Urothelium cell line (cell line): ENCODE measurements at regions not wholly inside any gene's neighbourhood (a gene's known extent, or its start where the extent isn't known, plus 50 kb on each side); places are given as distances from the start of the nearest gene placed in this dataset.
A peak's percentile ranks its signal among the peaks of the same experiment; 100 is the strongest.

Source experiments
- DNase-seq: peaks from one replicate; pipeline ENCODE4 v3.0.0; 2011; ENCODE audit warnings: low spot score, mixed read lengths
- FAIRE-seq: peaks from 2 replicates; lab custom pipeline; 2011; peaks lifted over from hg19 to GRCh38; lab: Jason Lieb, UNC

DNA sequence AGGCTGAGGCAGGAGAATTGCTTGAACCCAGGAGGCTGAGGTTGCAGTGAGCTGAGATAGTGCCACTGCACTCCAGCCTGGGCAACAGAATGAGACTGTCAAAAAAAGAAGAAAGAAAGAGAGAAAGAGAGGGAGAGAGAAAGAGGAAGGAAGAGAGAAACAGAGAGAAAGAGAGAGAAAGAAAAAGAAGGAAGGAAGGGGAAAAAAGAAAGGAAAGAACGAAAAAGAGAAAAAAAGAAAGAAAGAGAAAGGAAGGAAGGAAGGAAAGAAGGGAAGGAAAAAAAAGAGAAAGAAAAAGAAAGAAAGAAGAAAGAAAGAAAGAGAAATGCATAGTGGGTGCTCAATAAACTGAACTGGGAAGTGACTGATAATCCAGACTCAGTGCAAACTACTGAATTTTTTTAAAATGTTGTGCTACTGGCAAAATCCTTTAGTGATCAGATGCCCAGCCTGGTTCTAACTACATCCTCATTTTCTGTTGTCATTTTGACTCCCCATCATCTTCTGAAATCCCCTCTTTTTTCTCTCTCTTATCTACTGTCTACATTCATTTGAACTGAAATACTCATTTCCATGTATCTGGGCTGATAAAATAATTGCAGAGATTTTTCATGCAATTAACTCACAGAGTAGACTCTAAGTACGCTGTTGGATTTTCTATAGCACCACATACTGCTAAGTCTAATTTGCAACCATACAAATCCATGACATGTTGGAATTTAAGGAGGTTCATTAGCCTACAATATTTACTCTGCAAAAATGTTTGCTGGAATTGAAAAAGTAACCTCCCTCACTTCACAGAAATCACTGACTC, 85.3 kb upstream of the HIVEP1 start:
- DNase-seq, result no peak
- FAIRE-seq, result no peak

DNA sequence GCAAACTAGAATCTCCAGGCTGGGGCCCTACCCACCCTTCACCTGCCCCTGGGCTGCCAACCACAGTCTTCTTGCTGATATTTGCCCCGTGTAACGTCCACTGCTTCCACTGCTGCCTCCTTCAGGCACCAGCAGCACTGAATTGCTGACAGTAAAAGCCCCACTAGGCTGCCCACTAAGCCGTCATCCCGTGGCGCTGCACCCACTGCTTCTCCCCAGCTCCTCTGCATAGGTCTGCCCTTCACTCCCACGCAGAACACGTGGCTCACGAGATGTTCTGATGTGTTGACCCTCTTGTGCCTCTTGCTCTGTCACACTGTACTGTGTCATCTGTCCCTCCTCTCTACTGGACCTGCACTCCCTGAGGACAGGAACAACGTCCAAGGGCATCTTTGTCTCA, 86.3 kb upstream of the HIVEP1 start:
- no peak for DNase-seq

GRCh38 chr6:11923621-11924020, 88.5 kb upstream of the HIVEP1 start:
- FAIRE-seq (no peak), DNase-seq (no peak)

More for the DNA sequence above, 86.3 kb upstream of the HIVEP1 start:
- FAIRE-seq, result no peak

DNA sequence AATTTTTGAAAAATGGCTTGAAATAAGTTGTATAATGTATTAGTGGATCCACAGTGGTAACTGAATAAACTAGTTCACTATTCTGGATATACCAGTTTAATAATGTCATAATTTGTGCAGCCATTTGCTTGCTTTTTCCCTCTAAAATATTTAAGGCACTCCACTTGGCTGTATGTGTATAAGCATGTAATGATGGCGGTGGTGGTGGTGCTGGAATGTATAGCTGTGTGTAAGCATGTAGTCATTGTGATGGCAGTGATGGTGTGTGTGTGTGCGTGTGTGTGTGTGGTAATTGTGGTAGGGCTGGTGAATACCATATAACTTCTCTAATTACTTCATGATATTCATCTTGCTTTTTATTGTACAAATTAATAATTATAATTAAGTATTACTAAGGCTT, 89.2 kb upstream of the HIVEP1 start:
- DNase-seq, result no peak
- FAIRE-seq, result no peak

GRCh38 chr6:11921751-11922150, 90.4 kb upstream of the HIVEP1 start:
- no peak for FAIRE-seq
- DNase-seq, result no peak

DNA sequence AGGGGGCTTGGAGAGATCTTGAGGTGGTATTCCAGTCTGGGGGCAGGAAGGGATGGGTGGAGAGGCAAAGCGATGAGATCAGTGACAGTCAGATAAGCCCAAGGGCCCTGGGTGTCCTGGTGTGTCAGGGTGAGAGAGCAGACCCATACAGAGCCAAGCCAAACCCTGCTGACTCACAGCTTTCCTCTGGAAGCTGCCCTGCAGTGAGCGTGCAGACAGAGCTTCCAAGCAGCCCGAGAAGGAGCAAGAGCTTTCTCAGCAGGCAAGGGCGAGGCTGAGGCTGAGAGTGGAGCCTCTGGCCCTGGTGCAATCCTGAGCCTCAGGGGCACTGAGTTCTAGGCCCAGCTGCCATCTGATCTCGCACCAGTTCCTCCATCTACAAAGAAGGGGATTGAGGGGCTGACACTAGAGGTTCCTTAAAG, 91.1 kb upstream of the HIVEP1 start:
- FAIRE-seq (no peak), DNase-seq (peak; percentile 62)

- DNase-seq (no peak), FAIRE-seq (no peak)
Observed at GRCh38 chr6:11920566-11920965, 91.5 kb upstream of the HIVEP1 start.

DNA sequence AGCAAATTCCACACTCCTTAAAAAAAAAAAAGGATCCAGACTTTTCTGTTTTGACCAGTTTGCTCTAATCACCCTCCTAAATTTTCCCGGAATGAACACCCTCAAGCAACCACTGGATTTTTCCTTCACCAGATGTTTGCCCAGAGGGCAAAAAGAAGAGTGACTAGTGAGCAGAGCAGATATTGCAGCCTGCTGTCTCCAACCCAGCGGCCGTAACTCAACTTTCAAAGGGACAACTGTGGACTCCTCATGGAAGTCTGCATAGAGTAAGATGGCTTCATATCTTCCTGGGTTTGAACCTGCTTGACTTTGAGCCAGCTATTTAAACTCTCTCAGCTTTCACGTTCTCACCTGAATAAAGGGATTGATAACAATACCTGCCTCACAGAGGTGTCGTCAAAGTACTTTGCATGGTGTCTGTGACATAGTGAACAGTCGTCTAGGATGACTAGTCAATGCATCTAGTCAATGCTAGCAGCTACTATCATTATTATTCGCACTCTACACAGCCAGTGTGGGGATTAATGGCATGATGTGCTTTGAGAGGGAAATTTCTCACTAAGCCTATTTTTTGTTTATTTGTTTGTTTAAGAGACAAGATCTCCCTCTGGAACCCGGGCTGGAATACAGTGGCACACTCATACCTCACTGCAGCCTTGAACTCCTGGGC, 92.2 kb upstream of the HIVEP1 start:
- DNase-seq (no peak), FAIRE-seq (no peak)

- DNase-seq, result no peak
- no peak for FAIRE-seq
Observed at GRCh38 chr6:11918739-11919605, 93.1 kb upstream of the HIVEP1 start.

GRCh38 chr6:11917951-11918738, 94.0 kb upstream of the HIVEP1 start:
- DNase-seq (peak; percentile 31), FAIRE-seq (no peak)

DNA sequence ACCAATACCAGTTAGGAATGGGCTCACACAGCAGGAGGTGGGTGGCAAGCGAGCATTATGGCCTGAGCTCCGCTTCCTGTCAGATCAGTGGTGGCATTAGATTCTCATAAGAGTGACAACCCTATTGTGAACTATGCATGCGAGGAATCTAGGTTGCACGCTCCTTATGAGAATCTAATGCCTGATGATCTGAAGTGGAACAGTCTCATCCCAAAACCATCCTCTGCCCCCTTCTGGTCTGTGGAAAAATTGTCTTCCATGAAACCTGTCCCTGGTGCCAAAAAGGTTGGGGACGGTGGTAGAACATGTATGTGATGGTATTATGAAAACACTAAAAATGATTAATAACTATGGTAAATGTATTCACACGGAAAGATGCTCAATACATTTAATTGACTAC, 99.7 kb upstream of the HIVEP1 start:
- FAIRE-seq, result no peak
- DNase-seq, result no peak

DNA sequence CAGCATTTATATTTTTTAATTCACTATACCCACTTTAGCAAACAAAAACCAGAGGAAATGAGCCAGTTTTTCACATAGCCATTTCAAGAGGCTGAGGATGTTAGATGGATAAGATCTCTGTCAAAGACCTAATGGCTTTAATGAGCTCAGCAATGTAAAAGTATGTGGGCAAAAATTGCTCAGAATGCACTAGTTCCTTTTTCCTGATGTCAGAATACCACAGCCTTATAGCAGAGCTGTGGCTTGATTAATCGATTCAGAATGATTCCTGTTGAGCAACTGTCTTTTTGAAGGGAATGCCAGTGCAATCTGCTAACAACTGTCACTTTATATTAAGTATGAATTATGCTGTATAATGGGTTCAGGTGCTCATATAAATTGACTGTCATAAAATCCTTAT, 100.6 kb upstream of the HIVEP1 start:
- DNase-seq (no peak), FAIRE-seq (no peak)

DNA sequence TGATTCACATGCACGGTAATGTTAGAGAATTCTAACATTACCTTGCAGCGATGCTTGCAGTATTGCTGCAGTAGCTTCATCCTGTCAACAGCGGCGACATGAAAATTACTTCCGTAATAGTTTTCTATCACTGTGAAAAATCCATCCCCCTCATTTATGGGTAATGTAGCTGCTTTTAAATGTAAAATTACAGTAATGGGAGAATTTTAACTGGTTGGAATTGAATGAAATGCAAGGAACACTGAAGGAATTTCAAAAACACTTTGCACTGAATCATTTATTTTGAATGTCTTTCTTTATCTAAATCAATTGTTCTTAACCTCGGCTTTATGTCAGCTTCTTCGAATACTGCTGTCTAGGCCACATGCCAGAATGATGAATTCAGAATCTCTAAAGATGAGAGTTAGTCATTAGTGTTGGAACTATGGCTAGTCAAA, 102.4 kb upstream of the HIVEP1 start:
- FAIRE-seq (no peak), DNase-seq (no peak)

GRCh38 chr6:11908436-11909105, 103.5 kb upstream of the HIVEP1 start:
- FAIRE-seq, result no peak

DNA sequence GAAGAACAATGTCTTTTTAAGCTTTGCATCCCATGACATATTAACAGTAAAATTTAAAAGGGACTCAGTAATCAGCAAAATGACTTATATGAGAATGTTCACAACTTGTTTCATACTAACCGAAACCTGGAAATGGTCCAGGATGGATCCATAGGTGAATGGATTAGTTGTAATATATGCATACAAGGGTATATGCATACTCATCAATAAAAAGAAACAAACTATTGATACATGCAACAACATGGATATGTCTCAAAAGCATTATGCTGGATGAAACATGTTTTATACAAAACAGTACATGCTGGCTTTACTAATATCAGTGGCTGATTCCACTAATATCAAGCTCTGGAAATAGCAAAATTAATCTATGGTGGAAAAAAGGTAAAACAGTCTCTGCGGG, 108.5 kb upstream of the HIVEP1 start:
- DNase-seq (no peak), FAIRE-seq (no peak)

More at GRCh38 chr6:11908436-11909105, 103.5 kb upstream of the HIVEP1 start:
- DNase-seq, result no peak

- FAIRE-seq (no peak), DNase-seq (no peak)
Observed at GRCh38 chr6:11902527-11902926, 109.6 kb upstream of the HIVEP1 start.

DNA sequence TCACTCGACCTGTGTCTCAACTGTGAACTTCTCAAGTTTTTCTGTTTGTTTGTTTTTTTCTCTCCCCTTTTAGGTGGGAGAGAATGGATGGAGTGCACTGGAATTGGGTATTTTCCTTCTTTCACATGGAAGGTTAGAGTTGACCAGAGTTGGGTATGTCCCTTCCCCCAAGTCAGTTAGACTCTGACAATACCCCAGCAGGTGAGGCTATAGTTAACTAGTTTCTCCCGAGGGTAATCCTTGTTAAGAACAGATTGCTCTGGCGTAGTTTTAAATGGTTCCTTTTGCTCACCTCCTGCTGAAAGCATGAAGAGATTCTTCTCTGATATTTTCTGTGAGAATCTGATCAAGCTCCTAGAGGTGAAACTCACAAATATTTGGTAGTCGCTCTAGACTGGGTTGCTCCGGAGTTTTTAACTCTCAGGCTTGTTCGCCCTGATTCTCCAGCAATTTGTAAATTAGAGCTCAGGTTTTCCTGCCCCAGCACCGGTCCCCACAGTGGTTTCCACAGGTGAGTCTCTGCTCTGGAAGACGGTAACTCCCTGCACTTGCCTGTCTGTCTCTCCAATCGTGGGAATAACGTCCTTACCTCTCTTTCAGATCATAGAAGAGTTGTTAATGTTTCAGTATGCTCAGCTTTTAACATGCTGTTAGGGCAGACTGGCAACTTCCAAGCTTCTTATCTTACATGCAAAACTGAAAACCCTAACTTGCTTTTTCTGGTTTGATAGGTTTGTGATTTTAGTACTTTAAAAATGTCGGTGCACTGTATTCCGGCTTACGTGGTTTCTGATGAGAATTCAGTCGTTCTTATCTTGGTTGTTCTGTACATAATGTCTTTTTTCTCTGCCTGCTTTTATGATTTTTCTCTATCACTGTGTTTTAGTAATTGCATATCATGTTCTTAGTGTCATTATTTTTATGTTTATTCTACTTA, 111.2 kb upstream of the HIVEP1 start:
- no peak for DNase-seq
- no peak for FAIRE-seq

DNA sequence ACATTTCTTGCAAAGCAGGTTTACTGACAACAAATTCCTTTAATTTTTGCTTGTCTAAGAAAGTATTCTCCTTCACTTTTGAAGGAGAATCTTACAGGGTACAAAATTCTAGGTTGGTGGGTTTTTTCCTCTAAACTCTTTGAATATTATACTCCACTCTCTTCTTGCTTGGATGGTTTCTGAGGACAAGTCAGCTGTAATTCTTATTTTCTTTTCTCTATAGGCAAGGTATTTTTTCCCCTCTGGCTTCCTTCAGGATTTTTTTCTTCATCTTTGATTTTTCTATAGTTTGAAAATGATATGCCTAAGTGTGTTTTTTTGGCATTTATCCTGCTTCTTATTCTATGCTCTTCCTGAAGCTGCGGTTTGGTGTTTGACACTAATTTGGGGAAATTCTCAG, 112.5 kb upstream of the HIVEP1 start:
- no peak for FAIRE-seq
- no peak for DNase-seq

DNA sequence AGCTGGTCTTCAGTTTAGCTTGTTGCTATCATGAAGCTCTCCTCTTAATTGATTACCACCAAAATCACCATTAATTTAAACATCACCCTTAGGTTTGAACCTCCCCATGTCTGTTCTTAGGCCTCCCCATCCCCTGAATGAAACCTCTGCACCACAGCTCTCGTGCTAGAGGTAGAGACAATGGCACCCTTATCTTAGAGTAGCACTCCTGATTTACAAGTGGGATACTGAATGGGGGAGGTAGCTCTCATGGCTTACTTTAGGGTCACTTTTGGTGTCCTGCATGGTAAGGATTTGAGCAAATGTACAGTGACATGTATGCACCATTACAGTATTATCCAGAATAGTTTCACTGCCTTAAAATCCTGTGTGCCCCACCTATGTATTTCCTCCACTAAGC, 115.6 kb upstream of the ADTRP start:
- no peak for DNase-seq
- FAIRE-seq, result no peak
